AG09309 (cell line): ENCODE measurements at regions not wholly inside any gene's neighbourhood (a gene's known extent, or its start where the extent isn't known, plus 50 kb on each side); places are given as distances from the start of the nearest gene placed in this dataset.

Experiments used
- DNase-seq: peaks from one replicate; pipeline ENCODE4 v3.0.0-alpha.2; 2010; ENCODE audit warnings: low read depth
- H3K4me3 ChIP-seq: 2 replicates; pipeline ENCODE4 v1.5.1; 2011; ENCODE audit warnings: mild to moderate bottlenecking, low read depth, low read length, moderate library complexity; ENCODE audit not compliant: control insufficient read depth
- TF ChIP-seq, protein P1 (sequence below): IDR thresholded peaks from 2 replicates; pipeline ENCODE4 v1.5.1; 2011; ENCODE audit warnings: mild to moderate bottlenecking, low read depth, low read length, inconsistent platforms; ENCODE audit not compliant: insufficient read depth, control insufficient read depth; ENCODE audit errors: missing control alignments

GRCh38 chr20:40946451-40946850 is 82.2 kb upstream of the TOP1 start:
- TF ChIP-seq, protein P1, sequence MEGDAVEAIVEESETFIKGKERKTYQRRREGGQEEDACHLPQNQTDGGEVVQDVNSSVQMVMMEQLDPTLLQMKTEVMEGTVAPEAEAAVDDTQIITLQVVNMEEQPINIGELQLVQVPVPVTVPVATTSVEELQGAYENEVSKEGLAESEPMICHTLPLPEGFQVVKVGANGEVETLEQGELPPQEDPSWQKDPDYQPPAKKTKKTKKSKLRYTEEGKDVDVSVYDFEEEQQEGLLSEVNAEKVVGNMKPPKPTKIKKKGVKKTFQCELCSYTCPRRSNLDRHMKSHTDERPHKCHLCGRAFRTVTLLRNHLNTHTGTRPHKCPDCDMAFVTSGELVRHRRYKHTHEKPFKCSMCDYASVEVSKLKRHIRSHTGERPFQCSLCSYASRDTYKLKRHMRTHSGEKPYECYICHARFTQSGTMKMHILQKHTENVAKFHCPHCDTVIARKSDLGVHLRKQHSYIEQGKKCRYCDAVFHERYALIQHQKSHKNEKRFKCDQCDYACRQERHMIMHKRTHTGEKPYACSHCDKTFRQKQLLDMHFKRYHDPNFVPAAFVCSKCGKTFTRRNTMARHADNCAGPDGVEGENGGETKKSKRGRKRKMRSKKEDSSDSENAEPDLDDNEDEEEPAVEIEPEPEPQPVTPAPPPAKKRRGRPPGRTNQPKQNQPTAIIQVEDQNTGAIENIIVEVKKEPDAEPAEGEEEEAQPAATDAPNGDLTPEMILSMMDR: no peak
- DNase-seq: no peak
- H3K4me3 ChIP-seq: no peak overlapping the region

GRCh38 chr20:40948465-40949267 is 80.0 kb upstream of the TOP1 start:
- TF ChIP-seq, protein P1: no peak
- H3K4me3 ChIP-seq: no peak overlapping the region
- DNase-seq: no peak

GRCh38 chr20:40949346-40949745 is 79.3 kb upstream of the TOP1 start:
- no peak for DNase-seq
- TF ChIP-seq, protein P1: no peak
- no peak overlapping the region for H3K4me3 ChIP-seq

DNA sequence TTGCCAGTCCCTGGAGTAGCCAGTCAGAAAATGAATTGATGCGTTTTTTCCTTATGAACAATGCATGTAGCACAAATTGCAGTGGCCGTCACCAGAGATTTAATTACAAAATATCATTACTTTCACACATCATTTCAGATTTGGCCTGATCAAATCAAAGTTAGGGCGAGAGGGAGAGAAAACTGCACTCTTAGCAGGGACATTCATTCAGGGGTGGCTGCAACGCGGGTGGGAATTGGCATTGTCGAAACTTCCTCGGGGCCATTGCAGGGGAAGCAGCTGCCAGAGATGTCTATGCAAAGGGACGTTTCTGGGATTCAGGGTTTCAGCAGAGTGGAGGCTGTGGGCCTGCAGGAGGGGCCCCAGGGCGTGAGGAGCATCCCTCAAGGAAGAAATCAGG is 76.5 kb upstream of the TOP1 start:
- DNase-seq: no peak
- H3K4me3 ChIP-seq: no peak overlapping the region
- TF ChIP-seq, protein P1: no peak

DNA sequence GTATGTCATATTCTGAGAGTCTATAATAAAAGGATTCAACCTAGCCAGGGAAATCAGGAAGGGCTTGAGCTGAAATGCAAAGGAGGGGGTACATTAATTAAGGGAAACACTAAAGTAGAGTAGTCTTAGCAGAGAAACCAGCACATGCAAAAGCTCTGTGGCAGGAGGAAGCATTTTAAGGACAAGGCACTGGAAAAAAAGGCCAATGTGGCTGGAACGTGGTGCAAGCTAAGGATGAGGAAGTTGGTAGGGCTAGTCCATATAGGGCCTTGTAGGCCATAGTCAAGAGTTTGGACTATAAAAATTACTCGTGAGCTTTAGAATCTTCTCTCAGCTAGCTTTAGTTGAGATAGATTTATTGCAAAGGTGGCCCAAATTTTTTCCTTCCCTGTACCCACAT is 75.2 kb upstream of the TOP1 start:
- H3K4me3 ChIP-seq: no peak overlapping the region
- no peak for DNase-seq
- TF ChIP-seq, protein P1: no peak

DNA sequence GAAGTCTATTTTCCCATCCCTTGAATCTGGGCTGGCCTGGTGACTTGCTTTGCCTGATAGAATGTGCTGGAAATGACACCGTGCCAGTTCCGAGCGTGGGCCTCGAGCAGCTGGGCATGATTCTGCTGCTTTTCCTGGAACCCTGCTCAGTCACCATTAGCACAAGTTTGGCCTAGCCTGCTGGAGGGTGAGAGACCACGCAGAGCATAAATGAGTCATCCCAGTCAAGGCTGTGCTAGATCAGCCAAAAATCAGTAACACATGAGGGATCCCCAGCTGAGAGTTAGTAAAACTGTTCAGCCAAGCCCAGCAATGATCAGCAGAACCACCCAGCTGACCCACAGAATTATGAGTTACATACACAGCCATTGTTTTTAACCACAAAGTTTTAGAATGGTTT is 74.8 kb upstream of the TOP1 start:
- peak; percentile 16 for DNase-seq

More for the DNA sequence above, 74.8 kb upstream of the TOP1 start:
- TF ChIP-seq, protein P1: no peak
- no peak overlapping the region for H3K4me3 ChIP-seq
